NK-92 treated with Interleukin-12 subunit alpha and Interleukin-12 subunit beta, amount 100 ng/mL, for 24 hours (cell line): ENCODE measurements at regions not wholly inside any gene's neighbourhood (a gene's known extent, or its start where the extent isn't known, plus 50 kb on each side); places are given as distances from the start of the nearest gene placed in this dataset.

ENCODE experiments used
- DNase-seq: peaks from one replicate; lab custom pipeline; 2025; lab: John Stamatoyannopoulos, UW

- no peak for DNase-seq
Measured at GRCh38 chr18:40558706-40559392, 1396.2 kb upstream of the PIK3C3 start.

GRCh38 chr18:40555914-40556313 is 1399.1 kb upstream of the PIK3C3 start:
- DNase-seq = no peak

- no peak for DNase-seq
Measured at GRCh38 chr18:40553029-40553428, 1402.0 kb upstream of the PIK3C3 start.

- DNase-seq = no peak
Measured at GRCh38 chr18:40546875-40547274, 1408.2 kb upstream of the PIK3C3 start.

GRCh38 chr18:40534723-40535122 is 1420.3 kb upstream of the PIK3C3 start:
- DNase-seq = no peak

GRCh38 chr18:40532046-40532445 is 1423.0 kb upstream of the PIK3C3 start:
- no peak for DNase-seq

- no peak for DNase-seq
Measured at GRCh38 chr18:40531051-40531450, 1424.0 kb upstream of the PIK3C3 start.

- DNase-seq = no peak
Measured at GRCh38 chr18:40529478-40529877, 1425.6 kb upstream of the PIK3C3 start.

- no peak for DNase-seq
Measured at GRCh38 chr18:40524881-40525280, 1430.2 kb upstream of the PIK3C3 start.

- DNase-seq = no peak
Measured at GRCh38 chr18:40523287-40523686, 1431.7 kb upstream of the PIK3C3 start.

GRCh38 chr18:40501026-40501425 is 1454.0 kb upstream of the PIK3C3 start:
- no peak for DNase-seq

- no peak for DNase-seq
Measured at GRCh38 chr18:40494603-40495002, 1460.4 kb upstream of the PIK3C3 start.

GRCh38 chr18:40493316-40493715 is 1461.7 kb upstream of the PIK3C3 start:
- DNase-seq = no peak

- no peak for DNase-seq
Measured at GRCh38 chr18:40489301-40489700, 1465.7 kb upstream of the PIK3C3 start.

- no peak for DNase-seq
Measured at GRCh38 chr18:40485318-40485717, 1469.7 kb upstream of the PIK3C3 start.

GRCh38 chr18:40473221-40474029 is 1481.6 kb upstream of the PIK3C3 start:
- DNase-seq = no peak

GRCh38 chr18:40470723-40471122 is 1484.3 kb upstream of the PIK3C3 start:
- DNase-seq = no peak

- no peak for DNase-seq
Measured at GRCh38 chr18:40469851-40470250, 1485.2 kb upstream of the PIK3C3 start.

GRCh38 chr18:40469316-40469715 is 1485.7 kb upstream of the PIK3C3 start:
- no peak for DNase-seq

- DNase-seq = no peak
Measured at GRCh38 chr18:40464032-40464431, 1491.0 kb upstream of the PIK3C3 start.

- DNase-seq = no peak
Measured at GRCh38 chr18:40453903-40454302, 1501.1 kb upstream of the PIK3C3 start.

GRCh38 chr18:40452599-40452998 is 1502.4 kb upstream of the PIK3C3 start:
- DNase-seq = no peak

- no peak for DNase-seq
Measured at GRCh38 chr18:40450751-40451150, 1504.3 kb upstream of the PIK3C3 start.

GRCh38 chr18:40447820-40448219 is 1507.2 kb upstream of the PIK3C3 start:
- DNase-seq = no peak
